K562 (cell line): ENCODE measurements at regions not wholly inside any gene's neighbourhood (a gene's known extent, or its start where the extent isn't known, plus 50 kb on each side); places are given as distances from the start of the nearest gene placed in this dataset.

Experiments used
- ATAC-seq: fragments of 200-7000 bp; cut with Tn5 transposase; 3 replicates; pipeline ENCODE4 v1.9.1; 2020; ENCODE audit warnings: moderate library complexity
- BruUV-seq: library from RNA; stranded (reverse); fragments of 400-500 nt; replicated peaks from 2 replicates; lab custom pipeline; 2021; lab: Mats Ljungman, UMichigan
- CTCF ChIA-PET: fragments of 300-600 bp; formaldehyde crosslinking; extraction: SDS; loops from one replicate; lab custom pipeline; 2021; ENCODE audit warnings: low intra/inter-chr PET ratio; lab: Yijun Ruan, JAX
- POLR2A ChIA-PET: fragments of 300-600, 350-650 bp; sonication (Branson Sonifier 250); formaldehyde crosslinking; extraction: SDS; loops from one replicate; lab custom pipeline; 2021; ENCODE audit warnings: antibody characterized with exemption, inconsistent platforms; lab: Yijun Ruan, JAX
- DNase-seq, 4 experiments: peaks; one replicate each; pipeline versions ENCODE4 v3.0.0 to v3.0.0-alpha.2; 2011 to 2018; ENCODE audit warnings: low spot score in 3 of 4, mixed read lengths in 3 of 4; ENCODE audit errors: extremely low read depth in 1 of 4
- FAIRE-seq: peaks from 2 replicates; lab custom pipeline; 2011; peaks lifted over from hg19 to GRCh38; lab: Jason Lieb, UNC
- H2AFZ ChIP-seq: 2 replicates; pipeline ENCODE4 v1.6.0; 2011; ENCODE audit warnings: low read depth, low read length, control low read depth, inconsistent platforms
- H3K27ac ChIP-seq: fragments of 200-600 bp; 3 replicates; pipeline ENCODE4 v1.8.0; 2011; ENCODE audit warnings: low read depth, mild to moderate bottlenecking, control low read depth, inconsistent platforms, low read length, moderate library complexity, mixed read lengths; ENCODE audit errors: extremely low read depth
- H3K27me3 ChIP-seq, 2 experiments: fragments of 300-600 bp in 1 of 2; 2 replicates in 1 of 2; 3 replicates in 1 of 2; pipeline versions ENCODE4 v1.6.0 to v1.8.0; 2011; ENCODE audit warnings: inconsistent platforms in 2 of 2, low read length in 2 of 2, mild to moderate bottlenecking in 1 of 2, mixed read lengths in 1 of 2, moderate library complexity in 1 of 2; ENCODE audit not compliant: control insufficient read depth in 2 of 2, insufficient read depth in 2 of 2
- H3K36me3 ChIP-seq: fragments of 300-600 bp; 3 replicates; pipeline ENCODE4 v1.8.0; 2011; ENCODE audit warnings: mild to moderate bottlenecking, low read length, inconsistent platforms; ENCODE audit not compliant: control insufficient read depth, insufficient read depth
- H3K4me1 ChIP-seq, 2 experiments: fragments of 200-600 bp in 1 of 2; replicated peaks in 1 of 2; 2 replicates in 1 of 2; 3 replicates in 1 of 2; pipeline versions ENCODE4 v1.5.1 to v1.8.0; 2011; ENCODE audit warnings: inconsistent platforms in 2 of 2, low read length in 2 of 2, mild to moderate bottlenecking in 1 of 2, mixed read lengths in 1 of 2, moderate library complexity in 1 of 2; ENCODE audit not compliant: control insufficient read depth in 2 of 2, insufficient read depth in 2 of 2
- H3K4me2 ChIP-seq: 2 replicates; pipeline ENCODE4 v1.6.1; 2011; ENCODE audit warnings: low read length, control low read depth, inconsistent platforms, mixed read lengths; ENCODE audit not compliant: insufficient read depth
- H3K4me3 ChIP-seq: fragments of 200-600 bp; sonication (generic), shearing (Covaris generic); 2 replicates; pipeline ENCODE4 v1.5.1; 2016; ENCODE audit warnings: control low read depth, inconsistent platforms
- H3K79me2 ChIP-seq: fragments of 200-600 bp; 3 replicates; pipeline ENCODE4 v1.8.0; 2011; ENCODE audit warnings: low read length, inconsistent platforms; ENCODE audit not compliant: control insufficient read depth, insufficient read depth
- H3K9ac ChIP-seq, 2 experiments: 2 replicates each; pipeline versions ENCODE4 v1.6.0 to v1.6.1; 2011; ENCODE audit warnings: low read depth in 2 of 2, low read length in 2 of 2, control low read depth in 1 of 2, inconsistent platforms in 1 of 2, mild to moderate bottlenecking in 1 of 2, mixed read lengths in 1 of 2; ENCODE audit not compliant: insufficient read depth in 1 of 2
- H3K9me1 ChIP-seq: one replicate; pipeline ENCODE4 v1.6.0; 2011; ENCODE audit warnings: inconsistent platforms, mild to moderate bottlenecking, low read length, moderate library complexity; ENCODE audit not compliant: control insufficient read depth, insufficient read depth
- H3K9me3 ChIP-seq: replicated peaks from 2 replicates; pipeline ENCODE4 v1.5.1; 2011; ENCODE audit warnings: low read depth, low read length, inconsistent platforms; ENCODE audit not compliant: control insufficient read depth, insufficient read depth
- H4K20me1 ChIP-seq: replicated peaks from 2 replicates; pipeline ENCODE4 v1.6.1; 2011; ENCODE audit warnings: low read length, inconsistent platforms, mixed read lengths; ENCODE audit not compliant: control insufficient read depth, insufficient read depth
- CBFA2T2 ChIP-seq: fragments of 450-650 bp; conservative IDR thresholded peaks from 2 replicates; pipeline ENCODE4 v1.6.1; 2017; ENCODE audit warnings: mild to moderate bottlenecking
- CBFB ChIP-seq: sonication (generic); formaldehyde crosslinking; IDR thresholded peaks from 2 replicates; pipeline ENCODE4 v1.4.0; 2020; ENCODE audit warnings: mild to moderate bottlenecking, missing genetic modification reagents
- CREM ChIP-seq: IDR thresholded peaks from 2 replicates; pipeline ENCODE4 v1.6.1; 2014; ENCODE audit warnings: antibody characterized with exemption, low read depth
- EP300 ChIP-seq: IDR thresholded peaks from 2 replicates; pipeline ENCODE4 v1.6.1; 2012; ENCODE audit warnings: low read length, improper control_type of control experiment
- GATAD2B ChIP-seq: fragments of 450-650 bp; IDR thresholded peaks from 2 replicates; pipeline ENCODE4 v1.6.1; 2017; ENCODE audit warnings: mild to moderate bottlenecking, borderline replicate concordance
- KLF16 ChIP-seq: IDR thresholded peaks from 2 replicates; pipeline ENCODE4 v1.6.1; 2016; ENCODE audit warnings: antibody characterized with exemption
- MBD2 ChIP-seq: sonication (generic); IDR thresholded peaks from 2 replicates; pipeline ENCODE4 v1.6.1; 2016; ENCODE audit warnings: low read depth, borderline replicate concordance
- MYC ChIP-seq, 2 experiments: fragments of 250-450 bp in 1 of 2; sonication (Bioruptor Pico) in 1 of 2; IDR thresholded peaks; 2 replicates each; pipeline versions ENCODE4 v1.5.1 to v1.6.1; 2012 to 2021; ENCODE audit warnings: low read depth in 2 of 2, borderline replicate concordance in 1 of 2, improper control_type of control experiment in 1 of 2, low read length in 1 of 2, mild to moderate bottlenecking in 1 of 2, moderate library complexity in 1 of 2
- RFX7 ChIP-seq: fragments of 250-450 bp; sonication (Bioruptor Pico); IDR thresholded peaks from 2 replicates; pipeline ENCODE4 v1.5.1; 2021; ENCODE audit warnings: mild to moderate bottlenecking
- SMAD2 ChIP-seq: fragments of 150-350 bp; IDR thresholded peaks from 2 replicates; pipeline ENCODE4 v1.6.1; 2014; ENCODE audit warnings: low read depth, mild to moderate bottlenecking, low read length
- SMARCC2 ChIP-seq: fragments of 450-650 bp; IDR thresholded peaks from 2 replicates; pipeline ENCODE4 v1.6.1; 2017; ENCODE audit warnings: antibody characterized with exemption, moderate library complexity, mild to moderate bottlenecking, low read depth
- SP2 ChIP-seq: IDR thresholded peaks from 2 replicates; pipeline ENCODE4 v1.6.1; 2011; ENCODE audit warnings: mild to moderate bottlenecking, low read depth, low read length, moderate library complexity; ENCODE audit not compliant: poor library complexity, severe bottlenecking; ENCODE audit errors: extremely low read depth
- STAT5B ChIP-seq: fragments of 250-450 bp; sonication (Bioruptor Pico); IDR thresholded peaks from 2 replicates; pipeline ENCODE4 v1.8.0; 2021; ENCODE audit warnings: mild to moderate bottlenecking, inconsistent platforms
- TCFL5 ChIP-seq: fragments of 250-450 bp; sonication (Bioruptor Pico); conservative IDR thresholded peaks from 2 replicates; pipeline ENCODE4 v1.6.1; 2021; ENCODE audit warnings: mild to moderate bottlenecking, moderate library complexity, matching md5 sums
- U2AF1 ChIP-seq: fragments of 200-400 bp; formaldehyde crosslinking; optimal IDR thresholded peaks from 2 replicates; pipeline ENCODE3; 2017; ENCODE audit warnings: mild to moderate bottlenecking, low read depth, low read length, moderate library complexity
- ZNF584 ChIP-seq: fragments of 200-800 bp; sonication (Bioruptor generic); IDR thresholded peaks from 2 replicates; pipeline ENCODE4 v1.6.1; 2016; ENCODE audit warnings: low read depth, mild to moderate bottlenecking, missing genetic modification characterization, missing compliant biosample characterization
- WGBS: fragments of 100-300 bp; shearing (Covaris generic); methylation state at CpG from one replicate; pipeline ENCODE4 v1.1.6; 2016; ENCODE audit warnings: low coverage, mixed read lengths; ENCODE audit not compliant: insufficient coverage; ENCODE audit errors: missing lambda C conversion rate; 5-methylcytosine and 5-hydroxymethylcytosine counted together
- in situ Hi-C: fragments of 300-500 bp; cut with MboI; formaldehyde crosslinking; loops from 4 replicates; pipeline ENCODE4 v1.15.0; 2018; ENCODE audit warnings: inconsistent platforms, mixed read lengths
- intact Hi-C: fragments of 100-400 bp; cut with micrococcal nuclease; formaldehyde crosslinking; loops from 2 replicates; pipeline ENCODE4 v1.14.2; 2022
- TF ChIP-seq, protein P1 (sequence below): fragments of 250-450 bp; sonication (Bioruptor Pico); IDR thresholded peaks from 2 replicates; pipeline ENCODE4 v1.5.0; 2020; ENCODE audit warnings: mild to moderate bottlenecking
- TF ChIP-seq, protein P2 (sequence below): fragments of 200-800 bp; sonication (Bioruptor generic); IDR thresholded peaks from 2 replicates; pipeline ENCODE4 v1.6.1; 2017; ENCODE audit warnings: missing genetic modification characterization, missing compliant biosample characterization
- TF ChIP-seq, protein P3 (sequence below): fragments of 450-650 bp; IDR thresholded peaks from 2 replicates; pipeline ENCODE4 v1.6.1; 2017; ENCODE audit warnings: antibody characterized with exemption

DNA sequence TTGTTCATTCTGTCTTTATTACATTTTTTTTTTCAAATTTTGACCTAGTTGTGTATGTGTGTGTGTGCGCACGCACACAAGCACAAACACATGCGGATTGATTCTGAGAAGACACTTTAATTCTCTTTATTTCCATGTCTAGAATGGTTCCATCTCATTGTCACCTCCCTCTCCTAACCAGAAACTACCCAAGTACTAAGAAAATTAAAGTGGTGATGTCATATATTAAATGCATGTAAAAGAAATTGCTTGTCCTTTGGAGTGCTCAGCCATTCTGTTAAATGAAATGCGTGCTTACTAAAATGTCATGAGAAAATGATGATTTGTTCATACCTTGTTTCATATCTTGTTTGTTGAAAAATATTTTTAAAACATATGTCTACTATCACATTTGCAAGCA is 1297.0 kb upstream of the TENM3 start:
- TF ChIP-seq CBFA2T2, result no peak
- TF ChIP-seq SMAD2, result no peak
- TF ChIP-seq KLF16, result no peak
- TF ChIP-seq ZNF584 (CRISPR knock-in tag), result no peak
- TF ChIP-seq CREM, result no peak
- TF ChIP-seq RFX7 (CRISPR knock-in tag), result no peak
- TF ChIP-seq GATAD2B, result no peak
- TF ChIP-seq MBD2, result no peak
- no peak for TF ChIP-seq SMARCC2
- no peak for TF ChIP-seq MYC (IDR thresholded peaks at IDR 0.05; ENCODE audit: low read depth, low read length)
- TF ChIP-seq MYC (CRISPR knock-in tag; IDR thresholded peaks at IDR 0.05; ENCODE audit: borderline replicate concordance, low read depth), result no peak
- TF ChIP-seq STAT5B (CRISPR knock-in tag), result no peak
- TF ChIP-seq, protein P1, sequence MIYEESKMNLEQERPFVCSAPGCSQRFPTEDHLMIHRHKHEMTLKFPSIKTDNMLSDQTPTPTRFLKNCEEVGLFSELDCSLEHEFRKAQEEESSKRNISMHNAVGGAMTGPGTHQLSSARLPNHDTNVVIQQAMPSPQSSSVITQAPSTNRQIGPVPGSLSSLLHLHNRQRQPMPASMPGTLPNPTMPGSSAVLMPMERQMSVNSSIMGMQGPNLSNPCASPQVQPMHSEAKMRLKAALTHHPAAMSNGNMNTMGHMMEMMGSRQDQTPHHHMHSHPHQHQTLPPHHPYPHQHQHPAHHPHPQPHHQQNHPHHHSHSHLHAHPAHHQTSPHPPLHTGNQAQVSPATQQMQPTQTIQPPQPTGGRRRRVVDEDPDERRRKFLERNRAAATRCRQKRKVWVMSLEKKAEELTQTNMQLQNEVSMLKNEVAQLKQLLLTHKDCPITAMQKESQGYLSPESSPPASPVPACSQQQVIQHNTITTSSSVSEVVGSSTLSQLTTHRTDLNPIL (CRISPR knock-in tag), result no peak
- TF ChIP-seq CBFB (CRISPR knock-in tag), result no peak
- TF ChIP-seq SP2, result no peak
- no peak for TF ChIP-seq TCFL5 (CRISPR knock-in tag)
- TF ChIP-seq, protein P2, sequence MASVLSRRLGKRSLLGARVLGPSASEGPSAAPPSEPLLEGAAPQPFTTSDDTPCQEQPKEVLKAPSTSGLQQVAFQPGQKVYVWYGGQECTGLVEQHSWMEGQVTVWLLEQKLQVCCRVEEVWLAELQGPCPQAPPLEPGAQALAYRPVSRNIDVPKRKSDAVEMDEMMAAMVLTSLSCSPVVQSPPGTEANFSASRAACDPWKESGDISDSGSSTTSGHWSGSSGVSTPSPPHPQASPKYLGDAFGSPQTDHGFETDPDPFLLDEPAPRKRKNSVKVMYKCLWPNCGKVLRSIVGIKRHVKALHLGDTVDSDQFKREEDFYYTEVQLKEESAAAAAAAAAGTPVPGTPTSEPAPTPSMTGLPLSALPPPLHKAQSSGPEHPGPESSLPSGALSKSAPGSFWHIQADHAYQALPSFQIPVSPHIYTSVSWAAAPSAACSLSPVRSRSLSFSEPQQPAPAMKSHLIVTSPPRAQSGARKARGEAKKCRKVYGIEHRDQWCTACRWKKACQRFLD (CRISPR knock-in tag), result no peak
- TF ChIP-seq EP300, result no peak
- TF ChIP-seq, protein P3, sequence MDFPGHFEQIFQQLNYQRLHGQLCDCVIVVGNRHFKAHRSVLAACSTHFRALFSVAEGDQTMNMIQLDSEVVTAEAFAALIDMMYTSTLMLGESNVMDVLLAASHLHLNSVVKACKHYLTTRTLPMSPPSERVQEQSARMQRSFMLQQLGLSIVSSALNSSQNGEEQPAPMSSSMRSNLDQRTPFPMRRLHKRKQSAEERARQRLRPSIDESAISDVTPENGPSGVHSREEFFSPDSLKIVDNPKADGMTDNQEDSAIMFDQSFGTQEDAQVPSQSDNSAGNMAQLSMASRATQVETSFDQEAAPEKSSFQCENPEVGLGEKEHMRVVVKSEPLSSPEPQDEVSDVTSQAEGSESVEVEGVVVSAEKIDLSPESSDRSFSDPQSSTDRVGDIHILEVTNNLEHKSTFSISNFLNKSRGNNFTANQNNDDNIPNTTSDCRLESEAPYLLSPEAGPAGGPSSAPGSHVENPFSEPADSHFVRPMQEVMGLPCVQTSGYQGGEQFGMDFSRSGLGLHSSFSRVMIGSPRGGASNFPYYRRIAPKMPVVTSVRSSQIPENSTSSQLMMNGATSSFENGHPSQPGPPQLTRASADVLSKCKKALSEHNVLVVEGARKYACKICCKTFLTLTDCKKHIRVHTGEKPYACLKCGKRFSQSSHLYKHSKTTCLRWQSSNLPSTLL, result no peak
- no peak for TF ChIP-seq U2AF1
- CTCF ChIA-PET, result no interaction called here

More for the DNA sequence above, 1297.0 kb upstream of the TENM3 start:
- Histone ChIP-seq H4K20me1 (no peaks in the 10 kb centered on the region), H2AFZ (no peak overlapping the region), H3K27ac (no peak overlapping the region), H3K36me3 (no peaks in the 10 kb centered on the region), H3K27me3 (no peaks in the 10 kb centered on the region), H3K9me3 (no peaks in the 10 kb centered on the region), H3K9ac (no peak overlapping the region), H3K79me2 (no peaks in the 10 kb centered on the region), H3K4me2 (no peak overlapping the region), H3K4me3 (no peak overlapping the region), H3K4me1 (no peaks in the 10 kb centered on the region), H3K9me1 (no peaks in the 10 kb centered on the region)
- no peak for ATAC-seq
- intact Hi-C loops (no loop called here), in situ Hi-C loops (no loop called here)
- POLR2A ChIA-PET, result no interaction called here
- FAIRE-seq, result no peak
- DNase-seq, result no peak
- BruUV-seq, result no TSS peak
- 2% methylated on average over 4 of the region's 4 CpGs for WGBS
